Inflammatory macrophage treated with lipopolysaccharide for 1 hour (primary cell): ENCODE measurements at regions not wholly inside any gene's neighbourhood (a gene's known extent, or its start where the extent isn't known, plus 50 kb on each side); places are given as distances from the start of the nearest gene placed in this dataset.
"Not testable (repeated sequence)": the region's sequence is repeated elsewhere in the genome, so short reads cannot be mapped to it uniquely, and the experiment has no call there.

Experiments
- DNase-seq, 2 donors: peaks; one replicate each; pipeline ENCODE4 v3.0.0-alpha.2; 2020 to 2022

DNA sequence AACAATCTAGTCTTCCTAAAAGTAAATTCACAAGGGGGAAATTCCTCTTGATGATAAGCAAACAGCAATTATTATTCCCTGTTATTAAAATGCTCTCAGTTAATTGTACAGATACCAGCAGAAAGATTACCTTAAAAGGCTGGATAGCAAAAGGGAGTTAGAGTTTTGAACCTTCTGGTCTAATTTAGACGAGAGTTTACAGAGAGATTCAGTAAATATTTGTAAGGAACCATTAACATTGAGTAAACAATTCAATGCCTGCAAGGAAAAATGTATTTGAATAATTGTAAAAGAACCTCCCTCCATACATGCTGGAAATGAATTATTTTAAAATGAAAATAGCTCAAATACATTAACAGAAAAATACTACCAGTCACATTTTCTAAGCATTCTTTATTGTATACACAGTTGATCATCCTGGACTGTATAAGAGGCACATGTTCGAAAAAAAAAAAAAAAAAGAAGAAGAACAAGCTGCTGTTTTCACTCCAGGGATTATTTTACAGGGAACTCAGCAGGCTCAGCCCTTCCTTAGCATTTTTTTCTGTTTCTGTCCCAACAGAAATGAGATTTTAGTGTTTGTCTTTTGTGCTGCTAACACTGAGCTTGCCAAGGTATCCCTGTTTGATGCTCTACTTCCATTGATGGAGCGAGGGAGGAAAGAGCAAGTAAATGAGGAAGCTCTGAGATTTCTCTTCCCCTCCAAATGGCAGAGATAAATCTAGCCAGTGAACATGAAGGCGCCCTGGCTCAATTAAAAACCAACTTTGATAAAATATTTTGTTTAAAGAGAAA lies 141.1 kb downstream of the ENC1 start:
- no peak for DNase-seq

DNA sequence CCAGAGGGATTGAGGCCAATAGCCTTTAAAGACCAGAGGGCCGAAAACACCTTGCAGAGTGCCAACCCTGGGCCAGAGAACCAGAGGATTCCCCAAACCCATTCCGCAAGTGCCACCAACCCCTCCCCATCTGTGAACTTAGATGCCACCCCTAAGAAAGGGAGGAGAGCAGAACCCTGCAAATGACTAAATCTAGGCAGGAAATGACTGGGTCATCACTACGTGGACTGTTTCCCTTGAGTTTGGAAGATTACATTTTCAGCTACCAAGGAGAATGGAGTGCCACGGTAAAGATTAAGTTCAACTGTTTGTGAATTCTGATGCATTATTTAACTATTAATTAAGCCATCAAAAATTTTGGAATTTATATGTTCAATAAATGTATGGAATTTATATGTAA lies 142.8 kb downstream of the ENC1 start:
- DNase-seq, result no peak

DNA sequence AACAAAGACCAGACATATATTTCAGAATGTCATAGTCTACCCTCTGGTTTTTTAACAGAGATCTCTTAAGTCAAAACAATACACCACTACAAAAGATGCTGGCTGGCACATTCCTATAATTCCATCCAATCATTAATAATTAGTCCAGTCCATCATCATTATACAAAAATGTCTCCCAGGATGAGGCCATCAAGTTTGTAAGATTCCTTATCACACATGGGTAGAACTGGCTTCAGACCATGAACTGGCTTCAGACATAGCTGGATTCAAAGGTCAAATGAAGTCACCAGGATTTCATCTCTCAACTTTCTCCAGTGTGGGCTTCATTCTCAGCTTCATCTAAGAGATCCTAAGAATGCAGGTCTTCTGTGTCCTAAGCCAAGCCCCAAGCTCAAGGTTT lies 147.1 kb downstream of the ENC1 start:
- no peak for DNase-seq

DNA sequence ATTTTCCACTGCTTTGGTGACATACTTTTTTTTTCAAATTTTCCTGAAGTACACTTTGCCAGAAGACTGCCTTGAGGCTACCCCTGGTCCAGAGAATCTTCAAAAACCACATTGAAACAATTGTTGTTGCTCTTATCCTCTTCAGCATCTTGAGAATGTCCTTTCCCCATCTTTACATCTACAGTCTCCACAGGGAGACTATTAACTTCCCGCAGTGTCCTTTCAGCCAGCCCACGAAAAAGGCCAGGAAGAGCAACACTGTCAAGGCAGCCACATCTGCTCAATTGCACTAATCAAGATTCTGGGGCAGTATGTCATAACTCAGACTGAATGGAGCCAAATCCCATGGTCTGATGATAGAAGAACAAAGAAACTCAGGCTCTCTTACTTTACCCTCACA lies 148.3 kb downstream of the ENC1 start:
- no peak for DNase-seq

DNA sequence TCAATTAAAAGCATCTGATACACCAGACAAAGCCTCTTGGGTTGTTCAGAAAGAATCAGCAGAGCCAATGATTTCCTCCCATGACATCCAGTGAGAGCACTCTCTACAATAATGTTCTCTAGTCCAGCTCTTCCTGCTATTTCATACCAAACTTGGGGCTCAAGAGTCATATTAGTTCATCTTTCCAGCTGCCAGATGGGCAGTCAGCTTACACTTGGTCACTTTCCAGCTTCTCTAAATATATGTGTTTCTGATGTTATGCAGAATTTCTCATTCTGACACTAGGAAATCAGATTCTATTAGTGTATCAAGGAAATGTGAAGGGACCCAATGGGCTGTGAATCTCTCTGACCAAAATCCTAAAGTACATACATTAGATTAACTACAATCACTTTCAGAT lies 148.9 kb downstream of the ENC1 start:
- DNase-seq, result no peak

DNA sequence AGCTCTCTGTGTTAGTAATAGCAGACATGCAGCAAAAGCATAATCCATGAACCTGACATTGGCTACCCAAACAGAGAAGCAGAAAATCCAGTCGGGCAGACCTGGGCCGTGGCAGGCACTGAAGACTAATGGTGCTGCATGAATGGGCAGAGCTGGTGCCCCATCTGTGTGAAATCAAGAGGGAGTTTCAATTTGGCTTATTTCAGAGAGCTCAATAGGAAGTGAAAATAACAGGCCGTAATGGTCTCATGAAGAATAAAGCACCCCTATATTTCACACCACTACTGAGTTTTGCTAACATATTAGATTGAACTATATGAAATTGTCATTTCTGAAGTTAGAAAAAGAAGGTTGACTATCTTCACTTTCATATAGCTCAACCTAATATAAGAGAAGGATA lies 149.7 kb downstream of the ENC1 start:
- DNase-seq, result peak; percentile 3 to 24

DNA sequence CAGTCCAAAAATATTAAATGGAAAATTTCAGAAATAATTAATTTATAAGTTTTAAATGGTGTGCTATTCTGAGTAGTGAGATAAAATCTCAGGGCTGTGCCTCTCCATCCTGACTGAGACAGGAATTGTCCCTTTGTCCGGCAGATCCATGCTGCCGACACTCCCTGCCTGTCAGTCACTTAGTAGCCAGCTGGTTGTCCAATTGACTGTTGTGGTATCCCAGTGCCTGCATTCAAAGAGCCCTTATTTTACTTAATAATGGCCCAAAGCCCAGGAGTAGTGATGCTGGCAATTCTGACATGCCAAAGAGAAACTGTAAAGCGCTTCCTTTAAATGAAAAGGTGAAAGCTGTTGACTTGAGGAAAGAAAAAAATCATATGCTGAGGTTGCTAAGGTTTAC lies 157.5 kb downstream of the ENC1 start:
- no peak for DNase-seq

DNA sequence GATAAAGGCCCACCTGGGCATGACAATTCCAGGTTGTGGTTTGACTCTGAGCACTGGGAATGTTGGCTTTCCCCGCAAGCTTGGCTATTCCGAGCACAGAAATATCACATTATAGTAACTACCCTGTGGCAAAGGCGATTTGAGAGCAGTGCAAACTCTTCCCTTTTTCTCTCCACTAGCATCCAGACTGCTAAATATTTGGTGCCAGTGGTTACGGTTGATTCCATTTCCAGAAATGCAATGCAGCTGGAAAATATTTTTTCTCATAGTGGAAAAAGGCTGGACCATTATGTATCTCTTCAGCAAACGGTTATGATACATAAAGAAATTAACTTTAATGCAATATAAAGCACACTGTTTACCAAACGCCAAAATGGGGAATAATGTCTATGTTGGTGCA lies 158.0 kb downstream of the ENC1 start:
- no peak for DNase-seq

DNA sequence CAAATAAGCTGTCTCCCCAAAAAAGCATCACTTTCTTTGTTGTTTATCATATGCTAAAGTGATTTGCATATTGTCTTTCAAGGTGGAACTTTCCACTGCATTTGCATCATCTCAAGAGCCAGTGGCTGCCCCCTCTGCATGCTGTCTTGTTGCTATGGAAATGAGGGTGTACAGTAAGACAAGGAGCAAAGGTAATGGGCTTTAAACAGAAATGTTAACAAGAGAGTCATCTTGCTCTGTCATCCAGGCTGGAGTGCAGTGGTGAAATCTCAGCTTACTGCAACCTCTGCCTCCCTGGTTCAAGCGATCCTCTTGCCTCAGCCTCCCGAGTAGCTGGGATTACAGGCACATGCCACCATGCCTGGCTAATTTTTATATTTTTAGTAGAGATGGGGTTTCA lies 159.2 kb downstream of the ENC1 start:
- DNase-seq, result not testable (repeated sequence)

DNA sequence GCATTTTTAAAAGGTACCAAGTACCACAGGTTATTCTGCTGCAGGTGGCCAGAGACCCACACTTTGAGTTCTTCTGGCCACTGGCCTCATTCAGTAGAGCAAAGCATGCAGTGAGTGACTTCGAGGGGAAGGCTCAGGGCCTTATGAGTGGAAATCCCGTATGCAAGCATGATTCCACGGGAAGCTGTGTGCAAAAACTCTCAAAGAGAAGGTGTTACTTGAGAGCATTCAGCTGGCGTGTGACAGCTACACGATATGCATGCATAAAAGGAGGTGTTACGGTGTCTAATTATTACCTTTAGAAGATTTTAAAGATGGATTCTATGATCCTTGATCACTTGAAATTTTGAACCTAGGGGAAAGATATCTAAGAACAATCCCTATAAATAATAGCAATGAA lies 160.3 kb downstream of the ENC1 start:
- no peak for DNase-seq

DNA sequence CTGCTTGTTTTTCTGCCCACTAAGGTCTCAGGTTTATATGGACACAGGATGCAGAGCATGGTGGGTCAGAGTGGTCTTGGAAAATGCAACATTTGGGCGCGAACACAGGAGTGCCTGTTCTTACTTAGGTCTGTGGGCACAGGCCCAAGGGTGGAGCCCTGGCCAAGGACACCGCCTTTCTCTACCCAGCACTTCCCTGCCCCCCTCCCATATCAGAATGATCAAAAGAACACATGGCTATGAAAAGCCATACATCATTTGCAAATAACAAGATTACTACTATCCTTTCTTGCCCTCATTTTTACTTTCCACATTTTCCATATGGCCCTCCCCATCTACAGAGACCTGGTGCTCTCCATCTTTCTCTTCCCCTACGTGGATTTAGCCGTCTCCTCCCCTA lies 162.2 kb downstream of the ENC1 start:
- no peak for DNase-seq

DNA sequence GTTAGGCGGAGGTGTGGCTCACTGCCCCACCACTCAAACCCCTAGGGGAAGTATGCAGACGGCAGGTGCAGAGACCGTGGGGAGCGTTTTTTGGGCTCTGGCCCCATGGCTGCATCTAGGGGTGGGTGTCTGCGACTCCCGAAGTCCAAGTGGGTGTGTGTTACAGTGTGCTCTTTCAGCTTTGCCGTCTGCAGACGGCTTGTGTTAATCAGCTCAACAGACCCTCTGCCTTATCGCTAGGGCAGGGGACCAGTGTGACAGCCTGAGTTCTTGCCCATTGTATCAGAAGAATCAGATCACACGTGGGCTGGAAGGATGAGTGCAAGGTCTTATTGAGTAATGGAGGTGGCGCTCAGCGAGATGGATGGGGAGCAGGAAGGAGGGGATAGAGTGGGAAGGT lies 162.8 kb downstream of the ENC1 start:
- DNase-seq, result no peak

DNA sequence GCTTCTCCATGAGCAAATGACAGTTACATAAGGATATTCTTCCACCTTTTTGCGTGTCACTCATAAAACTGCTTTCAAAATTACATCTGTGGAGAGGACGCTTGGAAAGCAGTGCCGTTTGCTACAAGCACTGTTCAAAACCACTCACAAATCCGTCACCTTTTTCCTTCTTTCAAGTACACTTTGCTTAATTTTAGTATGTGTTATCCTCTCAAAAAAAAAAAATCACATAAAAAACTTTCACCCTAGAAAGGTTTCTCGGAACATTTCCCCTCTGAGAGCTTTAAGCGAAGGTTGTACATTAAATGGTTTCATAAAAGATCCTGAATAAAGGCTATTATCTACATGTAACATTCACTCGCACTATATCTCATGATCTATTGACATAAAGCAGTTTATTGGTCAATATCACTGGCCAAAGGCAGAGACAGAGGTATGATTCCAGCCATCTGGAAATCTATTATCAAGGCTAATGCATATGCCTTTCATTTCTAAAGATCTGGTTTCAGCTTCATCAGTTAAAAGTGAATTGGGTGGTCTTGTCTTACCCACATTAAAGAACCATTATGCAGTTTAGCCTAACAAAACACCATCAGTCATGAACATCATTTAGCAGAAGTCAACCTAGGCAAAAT lies 163.6 kb downstream of the ENC1 start:
- no peak for DNase-seq

DNA sequence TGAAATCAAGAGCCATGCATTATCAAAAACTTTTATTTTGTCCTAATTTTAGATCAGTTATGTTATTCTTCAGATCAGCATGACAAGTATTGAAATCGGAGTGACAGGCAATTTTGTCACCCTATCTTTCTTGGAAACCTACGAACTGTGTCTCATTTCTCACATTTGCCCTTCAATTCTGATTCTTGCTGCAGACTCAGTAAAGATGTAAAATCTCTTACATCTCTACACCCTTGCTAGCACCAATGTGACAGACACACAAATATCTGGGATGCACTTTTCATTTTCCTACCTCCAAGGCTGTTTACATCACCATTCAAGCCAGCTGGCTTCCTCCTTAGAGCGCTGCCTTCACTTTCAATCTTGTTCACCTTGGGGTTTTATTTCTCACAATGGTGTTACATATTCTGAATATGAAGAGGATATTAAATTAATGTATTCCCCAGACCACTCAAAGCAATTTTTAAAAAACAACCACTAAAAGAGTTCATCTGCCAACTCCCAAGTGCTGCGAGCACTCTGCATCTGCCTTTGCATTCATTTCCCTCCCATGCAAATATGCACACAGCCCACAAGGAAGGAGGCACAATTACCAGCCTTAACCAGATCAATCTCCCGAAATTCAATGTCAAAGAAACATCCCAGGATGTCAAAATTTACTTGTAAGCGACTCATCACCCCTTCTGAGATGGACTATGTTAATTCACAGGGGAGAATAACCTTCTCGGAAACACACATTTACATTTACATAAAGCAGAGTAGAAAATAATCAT lies 164.3 kb downstream of the ENC1 start:
- DNase-seq, result no peak

DNA sequence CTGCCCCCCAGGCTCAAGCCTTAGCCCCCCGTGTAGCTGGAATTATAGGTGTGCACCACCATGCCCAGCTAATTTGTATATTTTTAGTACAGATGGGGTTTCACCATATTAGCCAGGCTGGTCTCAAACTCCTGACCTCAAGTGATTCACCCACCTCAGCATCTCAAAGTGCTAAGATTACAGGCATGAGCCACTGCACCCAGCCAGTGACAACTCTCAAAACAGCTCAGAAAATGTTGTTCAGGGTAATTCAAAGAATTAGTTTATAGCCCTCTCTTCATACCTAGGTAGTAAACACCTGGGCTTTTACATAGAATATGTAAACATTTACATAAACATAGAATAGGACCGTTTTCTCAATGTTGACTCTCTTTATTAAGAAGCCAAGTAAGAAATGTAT lies 168.7 kb downstream of the ENC1 start:
- DNase-seq, result no peak

DNA sequence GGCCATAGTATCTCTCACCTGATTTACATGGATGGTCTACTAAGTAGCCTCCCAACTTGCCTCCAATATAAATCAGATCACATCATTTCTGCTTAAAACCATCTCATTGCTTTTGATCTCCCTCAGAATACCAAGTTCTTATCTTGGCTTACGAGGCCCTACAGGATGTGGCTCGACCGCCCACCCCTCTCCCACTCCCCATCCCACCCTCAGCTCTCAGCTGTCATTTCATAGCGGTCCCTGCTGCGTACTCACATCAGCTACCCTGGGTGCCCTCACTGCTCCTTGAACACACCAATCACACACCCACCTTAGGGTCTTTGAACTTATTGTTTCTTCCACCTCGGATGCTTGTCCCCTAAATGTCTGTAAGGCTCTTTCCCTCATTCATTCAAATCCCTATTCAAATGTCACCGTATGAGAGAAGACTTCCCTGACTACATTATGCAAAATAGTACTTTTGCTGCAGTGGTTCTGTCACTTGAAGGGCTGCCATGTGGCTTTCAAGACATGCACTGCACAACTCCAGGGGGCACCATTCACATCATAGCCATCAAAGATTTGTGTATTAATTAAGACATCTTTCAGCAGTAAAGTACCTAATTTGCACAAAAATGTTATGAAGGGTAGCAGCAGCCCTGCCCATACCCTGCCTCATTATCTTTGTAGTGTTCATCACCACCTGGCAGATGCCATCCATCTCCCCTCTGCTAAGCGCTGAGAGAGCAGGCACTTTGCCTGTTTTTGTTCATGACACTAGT lies 171.1 kb downstream of the ENC1 start:
- no peak for DNase-seq

DNA sequence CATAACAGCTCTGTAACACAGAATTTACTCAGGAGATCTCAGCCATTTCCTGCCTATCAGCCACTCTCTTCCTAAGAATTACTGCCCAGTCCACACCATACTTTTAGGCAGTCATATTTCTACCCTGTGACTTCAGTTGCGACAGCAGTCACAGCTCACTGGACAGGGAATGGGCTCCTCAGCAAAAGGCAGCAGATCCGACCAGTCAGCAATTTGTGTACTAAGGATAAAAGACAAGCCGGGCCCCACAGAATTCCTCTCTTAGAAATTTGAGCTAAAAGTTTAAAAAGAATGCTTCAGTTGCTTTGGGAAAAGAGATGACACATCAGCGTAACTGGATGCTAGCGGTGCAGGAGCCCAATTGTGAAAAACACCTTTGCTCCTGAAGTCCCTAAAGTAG lies 172.1 kb downstream of the ENC1 start:
- no peak for DNase-seq

DNA sequence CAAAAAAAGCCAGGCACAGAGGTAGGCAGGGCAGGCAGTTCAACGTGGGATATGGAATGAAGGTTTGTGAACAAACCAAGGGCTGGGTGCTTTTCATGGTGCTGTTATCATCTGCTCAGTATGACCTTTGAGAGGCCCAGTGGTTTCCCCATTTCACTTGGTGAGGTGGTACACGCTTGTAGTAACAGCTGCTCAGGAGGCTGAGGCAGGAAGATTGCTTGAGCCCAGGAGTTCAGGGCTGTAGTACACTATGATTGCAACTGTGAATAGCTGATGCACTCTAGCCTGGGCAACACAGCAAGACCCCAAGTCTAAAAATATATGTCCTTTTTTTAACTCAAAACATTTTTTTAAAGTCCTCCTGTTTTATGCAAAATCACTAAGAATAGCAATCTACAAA lies 174.8 kb downstream of the ENC1 start:
- DNase-seq, result no peak

DNA sequence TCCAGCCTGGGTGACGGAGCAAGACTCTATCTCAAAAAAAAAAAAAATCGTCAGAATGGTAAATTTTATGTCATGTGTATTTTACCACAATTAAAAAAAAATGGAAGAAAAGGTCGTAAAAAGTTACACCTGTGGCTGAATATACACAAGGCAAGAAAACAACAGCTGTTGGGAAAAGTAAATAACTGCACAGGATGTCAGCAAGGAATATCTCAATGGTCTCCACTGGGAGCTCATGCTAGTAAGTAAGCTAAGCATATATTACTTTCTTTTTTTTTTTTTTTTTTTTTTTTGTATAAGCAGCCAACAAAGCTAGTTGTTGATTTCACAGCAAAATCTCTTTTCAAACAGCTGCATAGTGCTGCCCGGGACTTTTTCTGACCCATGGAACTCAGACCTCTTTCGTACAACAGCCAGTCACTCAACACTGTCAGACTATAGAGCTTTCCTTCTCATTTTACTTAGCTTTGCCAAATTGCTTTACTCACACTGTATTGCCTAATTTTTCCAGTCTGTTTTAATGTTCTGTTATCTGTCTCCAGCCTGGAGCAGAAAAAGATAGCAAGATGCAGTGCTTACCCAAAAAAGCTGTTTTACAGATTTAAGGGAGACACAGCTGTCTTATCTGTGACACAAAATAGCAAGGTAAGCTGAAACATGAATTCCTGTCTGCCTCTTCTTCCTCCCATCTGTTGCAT lies 175.9 kb downstream of the ENC1 start:
- no peak for DNase-seq

DNA sequence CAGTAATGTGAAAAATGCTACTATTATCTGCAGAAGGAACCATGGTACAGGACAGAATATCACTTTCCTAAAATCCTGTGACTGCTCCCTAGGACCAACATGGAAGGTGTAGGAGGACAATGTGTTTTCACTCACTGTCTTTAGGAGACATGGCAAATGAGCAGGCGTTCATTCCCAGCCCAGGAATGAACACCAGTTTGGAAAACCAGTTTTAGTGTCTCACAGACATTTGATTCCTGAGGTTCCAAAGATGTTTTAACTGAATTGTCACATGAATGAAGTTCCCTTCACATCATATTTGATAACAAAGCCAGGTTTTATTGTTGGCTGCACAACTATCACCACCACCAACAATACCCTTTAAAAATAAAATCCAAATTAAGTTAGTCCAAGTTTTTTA lies 178.2 kb downstream of the ENC1 start:
- DNase-seq, result no peak

DNA sequence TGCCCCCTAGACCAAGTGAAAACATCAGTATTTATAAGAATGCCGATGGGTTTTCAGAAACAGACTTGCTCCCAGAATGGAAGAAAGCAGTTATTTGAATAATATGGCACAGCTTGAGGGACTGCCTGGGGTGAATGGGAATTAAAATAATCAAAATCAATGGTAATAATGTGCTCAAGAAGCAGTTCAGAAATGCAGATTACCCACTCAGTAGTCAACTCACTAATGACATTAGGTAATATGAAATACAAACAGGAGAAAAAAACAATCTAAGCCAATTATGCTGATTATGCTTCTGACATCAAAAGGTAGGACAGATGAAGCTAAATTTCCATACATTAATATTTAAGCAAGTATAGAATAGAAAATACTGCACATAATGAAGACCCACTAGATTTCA lies 179.3 kb downstream of the ENC1 start:
- no peak for DNase-seq

DNA sequence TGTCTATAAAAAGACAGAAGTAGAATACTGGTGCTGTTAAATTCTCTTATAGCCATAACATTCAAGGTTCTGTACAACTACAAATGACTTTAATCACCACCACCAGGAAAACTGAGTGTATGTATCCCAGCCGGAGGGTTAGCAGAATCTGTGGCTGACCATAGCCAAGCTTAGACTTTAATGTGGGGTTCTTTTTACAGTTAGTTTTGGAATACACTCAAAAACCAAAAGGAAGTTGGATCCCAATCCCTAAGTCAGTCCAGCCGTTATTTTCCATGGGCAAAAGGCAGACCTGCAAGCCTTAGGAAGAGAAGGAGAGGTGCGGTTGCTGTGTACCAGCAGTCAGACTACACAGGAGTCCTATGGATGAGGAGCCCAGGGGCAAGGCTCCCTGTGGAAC lies 179.8 kb downstream of the ENC1 start:
- no peak for DNase-seq

DNA sequence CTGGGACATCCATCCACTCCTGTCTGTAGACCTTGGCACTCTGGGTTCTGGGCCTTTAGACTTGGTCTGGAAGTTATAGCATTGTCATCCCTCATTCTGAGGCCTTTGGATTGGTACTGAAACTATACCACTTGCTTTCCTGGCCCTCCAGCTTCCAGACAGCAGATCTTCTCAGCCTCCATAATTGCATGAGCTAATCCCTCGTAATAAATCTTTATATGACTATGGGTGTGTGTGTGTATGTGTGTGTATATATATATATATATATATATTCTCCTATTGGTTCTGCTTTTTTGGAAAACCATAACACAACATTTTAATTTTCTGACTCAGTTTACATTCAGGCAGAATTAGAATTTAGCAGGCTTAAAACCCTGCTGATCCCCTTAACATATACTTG lies 180.5 kb downstream of the ENC1 start:
- no peak for DNase-seq
